OCI-LY3 (cell line): ENCODE measurements at regions not wholly inside any gene's neighbourhood (a gene's known extent, or its start where the extent isn't known, plus 50 kb on each side); places are given as distances from the start of the nearest gene placed in this dataset.

Source experiments
- H2AFZ ChIP-seq: fragments of 200-600, 300-600 bp; shearing (Covaris generic); 2 replicates; pipeline ENCODE4 v1.6.0; 2014; ENCODE audit warnings: antibody characterized with exemption, low read depth, low read length
- H3K27ac ChIP-seq: fragments of 200-600, 300-600 bp; sonication (generic); 2 replicates; pipeline ENCODE4 v1.5.1; 2014; ENCODE audit warnings: mild to moderate bottlenecking, low read length, moderate library complexity, mixed read lengths
- H3K27me3 ChIP-seq: fragments of 200-600, 300-600 bp; sonication (generic); 2 replicates; pipeline ENCODE4 v1.6.1; 2014; ENCODE audit warnings: low read depth, low read length, mixed read lengths
- H3K36me3 ChIP-seq: fragments of 200-600, 300-600 bp; sonication (generic); replicated peaks from 2 replicates; pipeline ENCODE3; 2014; ENCODE audit warnings: low read depth, low read length, mixed read lengths
- H3K4me1 ChIP-seq: fragments of 300-600, 200-600 bp; sonication (generic); 2 replicates; pipeline ENCODE4 v1.6.1; 2014; ENCODE audit warnings: low read length, mixed read lengths
- H3K4me2 ChIP-seq: fragments of 200-600, 300-600 bp; sonication (generic); 2 replicates; pipeline ENCODE4 v1.6.1; 2014; ENCODE audit warnings: low read length, mixed read lengths
- H3K4me3 ChIP-seq: fragments of 300-600, 200-600 bp; sonication (generic); 2 replicates; pipeline ENCODE4 v1.5.1; 2014; ENCODE audit warnings: antibody characterized with exemption, mild to moderate bottlenecking, low read length, moderate library complexity
- H3K79me2 ChIP-seq: fragments of 300-600, 200-600 bp; shearing (Covaris generic); 2 replicates; pipeline ENCODE4 v1.6.1; 2014; ENCODE audit warnings: mild to moderate bottlenecking, low read length, mixed read lengths
- H3K9ac ChIP-seq: fragments of 300-600, 200-600 bp; shearing (Covaris generic); 2 replicates; pipeline ENCODE4 v1.6.0; 2014; ENCODE audit warnings: mild to moderate bottlenecking, low read length, moderate library complexity
- H3K9me3 ChIP-seq: fragments of 200-600, 300-600 bp; shearing (Covaris generic); 2 replicates; pipeline ENCODE4 v1.6.1; 2014; ENCODE audit warnings: low read length, mixed read lengths; ENCODE audit not compliant: insufficient read depth
- H4K20me1 ChIP-seq: fragments of 200-600, 300-600 bp; sonication (generic); 2 replicates; pipeline ENCODE4 v1.6.1; 2016; ENCODE audit warnings: low read length, mixed read lengths; ENCODE audit not compliant: insufficient read depth
- EZH2phosphoT487 ChIP-seq: fragments of 200-600 bp; shearing (Covaris generic); IDR thresholded peaks from 2 replicates; pipeline ENCODE4 v1.6.1; 2018; ENCODE audit warnings: antibody characterized with exemption, mixed run types, low read depth
- TF ChIP-seq, protein P1 (sequence below): fragments of 200-600, 300-600 bp; sonication (generic); IDR thresholded peaks from 2 replicates; pipeline ENCODE4 v1.5.1; 2014; ENCODE audit warnings: antibody characterized with exemption, low read length, low read depth

DNA sequence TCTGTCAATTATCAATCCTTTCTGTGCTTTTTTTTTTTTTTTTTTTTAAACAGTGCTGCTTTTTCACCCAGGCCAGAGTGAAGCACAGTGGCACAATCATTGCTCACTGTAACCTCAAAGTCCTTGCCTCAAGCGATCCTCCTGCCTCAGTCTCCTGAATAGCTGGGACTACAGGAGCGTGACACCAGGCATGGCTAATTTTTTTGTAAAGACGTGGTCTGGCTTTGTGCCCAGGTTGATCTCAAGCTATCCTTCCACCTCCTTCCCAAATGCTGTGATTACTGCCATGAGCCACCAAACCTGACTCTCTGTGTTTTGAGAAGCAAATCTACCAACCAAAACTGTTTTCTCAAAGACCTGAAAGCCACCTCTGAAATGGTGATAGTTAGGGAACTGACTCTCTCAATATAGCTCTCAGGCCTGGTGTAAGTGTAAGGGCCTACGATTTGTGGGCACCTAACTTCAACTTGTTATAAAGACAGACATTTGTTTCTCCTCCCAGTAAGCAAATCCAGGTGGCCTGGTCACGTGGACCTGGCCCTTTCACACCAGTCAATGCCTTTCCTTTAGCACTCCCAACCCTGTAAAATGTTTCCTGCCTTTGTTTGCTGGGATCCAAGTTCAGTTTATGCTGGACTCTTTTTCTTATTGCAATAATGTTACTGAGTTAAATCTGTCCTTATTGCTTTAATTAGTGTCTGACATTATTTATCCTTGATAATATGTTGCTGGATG lies 2015.9 kb downstream of the PCDH7 start:
- no peaks in the 10 kb centered on the region for H3K4me1 ChIP-seq
- TF ChIP-seq, protein P1, sequence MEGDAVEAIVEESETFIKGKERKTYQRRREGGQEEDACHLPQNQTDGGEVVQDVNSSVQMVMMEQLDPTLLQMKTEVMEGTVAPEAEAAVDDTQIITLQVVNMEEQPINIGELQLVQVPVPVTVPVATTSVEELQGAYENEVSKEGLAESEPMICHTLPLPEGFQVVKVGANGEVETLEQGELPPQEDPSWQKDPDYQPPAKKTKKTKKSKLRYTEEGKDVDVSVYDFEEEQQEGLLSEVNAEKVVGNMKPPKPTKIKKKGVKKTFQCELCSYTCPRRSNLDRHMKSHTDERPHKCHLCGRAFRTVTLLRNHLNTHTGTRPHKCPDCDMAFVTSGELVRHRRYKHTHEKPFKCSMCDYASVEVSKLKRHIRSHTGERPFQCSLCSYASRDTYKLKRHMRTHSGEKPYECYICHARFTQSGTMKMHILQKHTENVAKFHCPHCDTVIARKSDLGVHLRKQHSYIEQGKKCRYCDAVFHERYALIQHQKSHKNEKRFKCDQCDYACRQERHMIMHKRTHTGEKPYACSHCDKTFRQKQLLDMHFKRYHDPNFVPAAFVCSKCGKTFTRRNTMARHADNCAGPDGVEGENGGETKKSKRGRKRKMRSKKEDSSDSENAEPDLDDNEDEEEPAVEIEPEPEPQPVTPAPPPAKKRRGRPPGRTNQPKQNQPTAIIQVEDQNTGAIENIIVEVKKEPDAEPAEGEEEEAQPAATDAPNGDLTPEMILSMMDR: no peak
- TF ChIP-seq EZH2phosphoT487: no peak
- H3K9ac ChIP-seq: no peak overlapping the region
- H3K79me2 ChIP-seq: no peaks in the 10 kb centered on the region
- H3K4me3 ChIP-seq: no peak overlapping the region
- H3K4me2 ChIP-seq: no peak overlapping the region
- H3K27ac ChIP-seq: no peak overlapping the region
- H3K9me3 ChIP-seq: no peaks in the 10 kb centered on the region
- no peaks in the 10 kb centered on the region for H3K36me3 ChIP-seq
- H3K27me3 ChIP-seq: no peaks in the 10 kb centered on the region
- H4K20me1 ChIP-seq: no peaks in the 10 kb centered on the region
- peak overlapping the region; percentile 6; the same call in 1 of the 2 replicates for H2AFZ ChIP-seq

GRCh38 chr4:32744211-32744610 lies 2024.0 kb downstream of the PCDH7 start:
- H3K4me2 ChIP-seq: no peak overlapping the region
- no peaks in the 10 kb centered on the region for H4K20me1 ChIP-seq
- H3K4me3 ChIP-seq: no peak overlapping the region
- no peak overlapping the region for H3K9ac ChIP-seq
- no peaks in the 10 kb centered on the region for H3K79me2 ChIP-seq
- no peaks in the 10 kb centered on the region for H3K36me3 ChIP-seq
- H3K27me3 ChIP-seq: no peaks in the 10 kb centered on the region
- no peaks in the 10 kb centered on the region for H3K4me1 ChIP-seq
- TF ChIP-seq, protein P1: no peak
- TF ChIP-seq EZH2phosphoT487: no peak
- H3K27ac ChIP-seq: no peak overlapping the region
- no peak overlapping the region for H2AFZ ChIP-seq
- H3K9me3 ChIP-seq: no peaks in the 10 kb centered on the region

DNA sequence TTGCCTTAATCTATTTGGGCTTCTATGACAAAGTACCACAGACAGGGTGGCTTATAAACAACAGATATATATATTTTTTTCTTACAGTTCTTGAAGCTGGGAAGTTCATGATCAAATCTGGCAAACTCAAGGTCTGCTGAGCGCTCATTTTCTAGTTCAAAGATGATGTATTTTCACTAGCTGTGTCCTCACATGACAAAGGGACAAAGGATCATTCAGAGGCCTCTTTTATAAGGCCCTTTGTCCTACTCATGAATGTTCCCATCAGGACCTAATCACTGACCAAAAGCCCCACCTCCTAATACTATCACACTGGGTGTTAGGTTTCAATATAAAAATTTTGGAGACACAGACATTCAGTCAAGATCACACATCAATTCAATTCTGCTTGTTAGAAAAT lies 2025.2 kb downstream of the PCDH7 start:
- Histone ChIP-seq H3K27ac (no peak overlapping the region), H3K9ac (no peak overlapping the region)

GRCh38 chr4:32748061-32748460 lies 2027.9 kb downstream of the PCDH7 start:
- Histone ChIP-seq H3K4me3 (no peak overlapping the region), H3K36me3 (no peaks in the 10 kb centered on the region), H3K9me3 (no peaks in the 10 kb centered on the region), H4K20me1 (no peaks in the 10 kb centered on the region), H3K27me3 (no peaks in the 10 kb centered on the region), H3K4me1 (no peaks in the 10 kb centered on the region), H3K4me2 (no peak overlapping the region), H3K9ac (no peak overlapping the region), H3K79me2 (no peaks in the 10 kb centered on the region), H2AFZ (no peak overlapping the region), H3K27ac (no peak overlapping the region)
- TF ChIP-seq EZH2phosphoT487: no peak
- TF ChIP-seq, protein P1: no peak

More for the DNA sequence above, 2025.2 kb downstream of the PCDH7 start:
- H3K79me2 ChIP-seq: no peaks in the 10 kb centered on the region
- H3K4me2 ChIP-seq: no peak overlapping the region
- no peak for TF ChIP-seq EZH2phosphoT487
- TF ChIP-seq, protein P1: no peak
- H3K9me3 ChIP-seq: no peaks in the 10 kb centered on the region
- H4K20me1 ChIP-seq: no peaks in the 10 kb centered on the region
- no peaks in the 10 kb centered on the region for H3K4me1 ChIP-seq
- no peaks in the 10 kb centered on the region for H3K36me3 ChIP-seq
- H3K4me3 ChIP-seq: no peak overlapping the region
- no peak overlapping the region for H2AFZ ChIP-seq
- no peaks in the 10 kb centered on the region for H3K27me3 ChIP-seq
